GM21786 (cell line): ENCODE measurements at regions not wholly inside any gene's neighbourhood (a gene's known extent, or its start where the extent isn't known, plus 50 kb on each side); places are given as distances from the start of the nearest gene placed in this dataset.

Experiments
- ATAC-seq: cut with Tn5 transposase; IDR thresholded peaks from one replicate; pipeline ENCODE4 v1.9.1; 2021; ENCODE audit not compliant: unreplicated experiment

- no peak for ATAC-seq
Observed at GRCh38 chr5:125125031-125125823, 378.8 kb upstream of the ZNF608 start.

- no peak for ATAC-seq
Observed at GRCh38 chr5:125126050-125126449, 379.6 kb upstream of the ZNF608 start.

GRCh38 chr5:125129151-125129806 is 382.8 kb upstream of the ZNF608 start:
- no peak for ATAC-seq

GRCh38 chr5:125130591-125130990 is 384.2 kb upstream of the ZNF608 start:
- ATAC-seq = no peak

- no peak for ATAC-seq
Observed at GRCh38 chr5:125134216-125135081, 388.0 kb upstream of the ZNF608 start.

- ATAC-seq = no peak
Observed at GRCh38 chr5:125137535-125137934, 391.1 kb upstream of the ZNF608 start.

- no peak for ATAC-seq
Observed at GRCh38 chr5:125138266-125138665, 391.8 kb upstream of the ZNF608 start.

GRCh38 chr5:125139590-125139989 is 393.2 kb upstream of the ZNF608 start:
- no peak for ATAC-seq

- no peak for ATAC-seq
Observed at GRCh38 chr5:125140220-125140619, 393.8 kb upstream of the ZNF608 start.

- ATAC-seq = no peak
Observed at GRCh38 chr5:125140855-125141254, 394.4 kb upstream of the ZNF608 start.

GRCh38 chr5:125142458-125142857 is 396.0 kb upstream of the ZNF608 start:
- no peak for ATAC-seq

- no peak for ATAC-seq
Observed at GRCh38 chr5:125143011-125143410, 396.6 kb upstream of the ZNF608 start.

GRCh38 chr5:125148076-125148475 is 401.6 kb upstream of the ZNF608 start:
- ATAC-seq = no peak

- no peak for ATAC-seq
Observed at GRCh38 chr5:125148706-125149105, 402.3 kb upstream of the ZNF608 start.

- ATAC-seq = no peak
Observed at GRCh38 chr5:125149110-125149509, 402.7 kb upstream of the ZNF608 start.

- ATAC-seq = no peak
Observed at GRCh38 chr5:125149527-125149926, 403.1 kb upstream of the ZNF608 start.

GRCh38 chr5:125150041-125150669 is 403.7 kb upstream of the ZNF608 start:
- ATAC-seq = no peak

- ATAC-seq = no peak
Observed at GRCh38 chr5:125151150-125151900, 404.9 kb upstream of the ZNF608 start.

GRCh38 chr5:125152044-125152443 is 405.6 kb upstream of the ZNF608 start:
- peak; percentile 66 for ATAC-seq

GRCh38 chr5:125152461-125153189 is 406.2 kb upstream of the ZNF608 start:
- ATAC-seq = no peak
